GM12873 (cell line): ENCODE measurements at regions not wholly inside any gene's neighbourhood (a gene's known extent, or its start where the extent isn't known, plus 50 kb on each side); places are given as distances from the start of the nearest gene placed in this dataset.

Experiments used
- CTCF ChIP-seq: IDR thresholded peaks from 2 replicates; pipeline ENCODE4 v1.5.1; 2012; ENCODE audit warnings: low read depth, mild to moderate bottlenecking, moderate library complexity, low read length, control low read depth; ENCODE audit not compliant: insufficient read depth; ENCODE audit errors: missing control alignments

DNA sequence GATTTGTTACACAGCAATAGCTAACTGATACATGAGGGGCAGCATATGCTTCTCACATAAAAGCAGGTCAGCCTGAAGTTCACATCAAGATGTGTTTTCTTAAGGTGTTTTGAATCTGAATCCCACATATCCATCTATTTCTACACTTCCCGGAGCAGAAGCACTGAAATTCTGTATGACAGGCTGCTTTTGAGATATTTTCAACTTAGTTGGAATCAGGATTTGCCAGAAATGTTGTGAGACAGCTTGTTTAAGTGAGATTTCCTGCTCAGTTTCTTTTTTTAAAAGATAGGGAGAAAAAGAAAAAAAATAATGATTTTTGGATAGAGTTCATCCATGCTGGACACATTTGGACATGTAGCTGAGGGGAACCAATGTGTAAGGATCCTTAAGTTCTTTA, 501.5 kb upstream of the CELF4 start:
- TF ChIP-seq CTCF, result no peak

DNA sequence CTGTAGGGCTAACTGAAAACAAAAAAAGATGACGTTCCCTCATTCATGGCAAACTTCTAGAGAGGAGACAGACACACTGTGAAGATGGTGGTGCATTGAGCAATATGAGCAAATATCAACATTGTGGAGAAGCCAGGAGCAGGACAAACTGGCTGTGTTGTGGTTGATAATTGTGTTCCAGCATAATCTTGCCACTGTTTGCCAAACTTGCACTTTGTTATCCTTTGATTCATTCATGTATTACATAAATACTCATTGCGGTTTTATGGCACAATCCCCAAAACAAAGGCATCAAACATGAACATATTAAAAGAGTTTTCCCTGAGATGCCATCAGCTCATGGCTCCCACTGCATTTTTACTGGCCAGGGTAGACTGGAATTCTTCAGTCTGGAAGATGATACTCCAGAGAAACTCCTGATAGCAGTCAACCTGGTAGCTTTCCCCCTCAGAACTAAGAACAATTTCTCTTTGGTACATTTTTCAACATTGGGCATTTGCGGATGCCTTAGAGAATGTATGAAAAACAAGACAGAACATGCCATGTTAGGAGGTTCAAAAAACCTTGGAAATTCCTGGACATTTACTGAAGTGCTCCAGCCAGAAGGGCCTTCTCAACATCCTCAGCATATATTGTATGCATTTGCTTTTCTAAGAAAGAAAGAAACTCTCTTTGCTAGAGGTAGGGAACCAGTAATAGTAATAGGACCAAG, 487.4 kb upstream of the CELF4 start:
- no peak for TF ChIP-seq CTCF

- TF ChIP-seq CTCF, result peak; percentile 15
These were observed 482.2 kb upstream of the CELF4 start for GRCh38 chr18:38047820-38048219.

GRCh38 chr18:38046651-38047050, 481.1 kb upstream of the CELF4 start:
- no peak for TF ChIP-seq CTCF

- TF ChIP-seq CTCF, result no peak
These were observed 480.2 kb upstream of the CELF4 start for GRCh38 chr18:38045845-38046244.

- TF ChIP-seq CTCF, result no peak
These were observed 476.8 kb upstream of the CELF4 start for GRCh38 chr18:38042211-38042890.

- no peak for TF ChIP-seq CTCF
These were observed 472.6 kb upstream of the CELF4 start for GRCh38 chr18:38038242-38038641.
